ENCODE measurements at regions not wholly inside any gene's neighbourhood (a gene's known extent, or its start where the extent isn't known, plus 50 kb on each side); places are given as distances from the start of the nearest gene placed in this dataset.
"Not testable (repeated sequence)": the region's sequence is repeated elsewhere in the genome, so short reads cannot be mapped to it uniquely, and the experiment has no call there.

GRCh38 chr4:131344761-131345160 is 1804.3 kb upstream of the PCDH10 start:
- Histone ChIP-seq H3K27ac (no peak overlapping the region), H3K27me3 (no peaks in the 10 kb centered on the region), H3K9me3 (no peaks in the 10 kb centered on the region), H3K4me3 (replicated peaks in 1 of 3) (no peak overlapping the region), H3K4me1 (no peaks in the 10 kb centered on the region), H3K36me3 (no peaks in the 10 kb centered on the region)
- no peak for DNase-seq
- 79 to 81% methylated on average over 2 of the region's 2 CpGs for WGBS, 2 donors
- TF ChIP-seq, protein P1, sequence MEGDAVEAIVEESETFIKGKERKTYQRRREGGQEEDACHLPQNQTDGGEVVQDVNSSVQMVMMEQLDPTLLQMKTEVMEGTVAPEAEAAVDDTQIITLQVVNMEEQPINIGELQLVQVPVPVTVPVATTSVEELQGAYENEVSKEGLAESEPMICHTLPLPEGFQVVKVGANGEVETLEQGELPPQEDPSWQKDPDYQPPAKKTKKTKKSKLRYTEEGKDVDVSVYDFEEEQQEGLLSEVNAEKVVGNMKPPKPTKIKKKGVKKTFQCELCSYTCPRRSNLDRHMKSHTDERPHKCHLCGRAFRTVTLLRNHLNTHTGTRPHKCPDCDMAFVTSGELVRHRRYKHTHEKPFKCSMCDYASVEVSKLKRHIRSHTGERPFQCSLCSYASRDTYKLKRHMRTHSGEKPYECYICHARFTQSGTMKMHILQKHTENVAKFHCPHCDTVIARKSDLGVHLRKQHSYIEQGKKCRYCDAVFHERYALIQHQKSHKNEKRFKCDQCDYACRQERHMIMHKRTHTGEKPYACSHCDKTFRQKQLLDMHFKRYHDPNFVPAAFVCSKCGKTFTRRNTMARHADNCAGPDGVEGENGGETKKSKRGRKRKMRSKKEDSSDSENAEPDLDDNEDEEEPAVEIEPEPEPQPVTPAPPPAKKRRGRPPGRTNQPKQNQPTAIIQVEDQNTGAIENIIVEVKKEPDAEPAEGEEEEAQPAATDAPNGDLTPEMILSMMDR (IDR thresholded peaks at IDR 0.05) = no peak
- no peak for TF ChIP-seq POLR2A (IDR thresholded peaks at IDR 0.05)
- intact Hi-C loops (cut with DNase I) = no loop called here

DNA sequence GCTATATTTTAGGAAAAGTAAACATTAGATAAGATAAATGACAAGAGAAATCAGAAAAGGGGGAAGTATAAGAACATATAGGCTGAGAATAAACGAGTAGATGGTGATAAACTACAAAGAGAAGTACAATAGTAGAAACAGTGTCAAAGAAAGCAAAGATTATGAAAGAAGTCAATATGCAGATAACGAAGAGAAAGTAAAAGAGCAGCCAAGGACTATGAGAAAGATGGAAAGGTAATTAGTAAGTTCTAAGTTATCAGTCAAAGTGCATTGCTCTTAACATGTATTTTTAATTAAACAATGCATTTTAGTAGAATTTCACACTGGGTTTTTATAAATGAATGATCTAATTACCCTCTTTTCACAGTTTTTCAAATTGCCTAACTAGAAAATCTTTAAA is 1801.3 kb upstream of the PCDH10 start:
- no peak for TF ChIP-seq POLR2A (IDR thresholded peaks at IDR 0.05)
- TF ChIP-seq, protein P1 (IDR thresholded peaks at IDR 0.05) = no peak
- Histone ChIP-seq H3K27ac (no peak overlapping the region), H3K9me3 (no peaks in the 10 kb centered on the region), H3K27me3 (no peaks in the 10 kb centered on the region), H3K4me3 (replicated peaks in 1 of 3) (no peak overlapping the region), H3K36me3 (no peaks in the 10 kb centered on the region), H3K4me1 (no peaks in the 10 kb centered on the region)
- DNase-seq = no peak
- 72 to 73% methylated on average over 2 of the region's 2 CpGs for WGBS, 2 donors
- intact Hi-C loops (cut with DNase I) = no loop called here

- Histone ChIP-seq H3K27ac (no peak overlapping the region), H3K9me3 (no peaks in the 10 kb centered on the region), H3K4me3 (replicated peaks in 1 of 3) (no peak overlapping the region), H3K36me3 (no peaks in the 10 kb centered on the region), H3K27me3 (no peaks in the 10 kb centered on the region), H3K4me1 (no peaks in the 10 kb centered on the region)
- intact Hi-C loops (cut with DNase I) = no loop called here
- DNase-seq = no peak
- WGBS, 2 donors = 65 to 73% methylated on average over 2 of the region's 2 CpGs
- no peak for TF ChIP-seq POLR2A (IDR thresholded peaks at IDR 0.05)
- TF ChIP-seq, protein P1 (IDR thresholded peaks at IDR 0.05) = no peak
Measured at GRCh38 chr4:131348263-131348662, 1800.8 kb upstream of the PCDH10 start.

GRCh38 chr4:131352371-131352770 is 1796.7 kb upstream of the PCDH10 start:
- 94 to 99% methylated on average over 19 of the region's 19 CpGs for WGBS, 2 donors
- DNase-seq; H3K27ac ChIP-seq; H3K4me1 ChIP-seq; H3K9me3 ChIP-seq; intact Hi-C loops (cut with DNase I); H3K4me3 ChIP-seq (replicated peaks in 1 of 3); H3K36me3 ChIP-seq; H3K27me3 ChIP-seq: not testable (repeated sequence)

GRCh38 chr4:131366714-131367113 is 1782.4 kb upstream of the PCDH10 start:
- TF ChIP-seq POLR2A (IDR thresholded peaks at IDR 0.05) = no peak
- TF ChIP-seq, protein P1 (IDR thresholded peaks at IDR 0.05) = no peak
- H3K27me3 ChIP-seq = no peaks in the 10 kb centered on the region
- no peaks in the 10 kb centered on the region for H3K36me3 ChIP-seq
- H3K9me3 ChIP-seq = no peaks in the 10 kb centered on the region
- WGBS, 2 donors = 80 to 81% methylated on average over 3 of the region's 3 CpGs
- intact Hi-C loops (cut with DNase I) = no loop called here
- no peak overlapping the region for H3K27ac ChIP-seq
- no peak for DNase-seq
- no peak overlapping the region for H3K4me3 ChIP-seq (replicated peaks in 1 of 3)
- no peaks in the 10 kb centered on the region for H3K4me1 ChIP-seq

DNA sequence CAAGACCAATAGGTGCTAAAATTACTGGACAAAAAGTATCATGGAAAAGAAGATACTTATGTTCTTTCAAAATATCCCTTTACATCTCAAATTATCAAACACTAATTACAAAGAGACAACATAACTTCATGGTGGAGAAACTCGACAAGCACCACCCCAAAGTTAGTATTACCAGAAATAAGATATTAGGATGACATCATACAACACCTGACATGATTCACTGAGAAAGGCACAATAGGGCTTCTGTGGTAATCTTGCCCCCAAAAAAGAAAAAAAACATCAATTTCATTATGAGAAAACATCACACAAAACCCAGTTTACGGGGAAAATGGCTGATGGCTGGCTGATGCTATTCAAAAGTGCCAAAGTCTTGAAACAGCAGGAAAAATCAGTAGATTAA is 1781.7 kb upstream of the PCDH10 start:
- H3K27ac ChIP-seq = no peak overlapping the region
- intact Hi-C loops (cut with DNase I) = no loop called here

More for the DNA sequence above, 1781.7 kb upstream of the PCDH10 start:
- Histone ChIP-seq H3K4me3 (replicated peaks in 1 of 3) (no peak overlapping the region), H3K27me3 (no peaks in the 10 kb centered on the region), H3K9me3 (no peaks in the 10 kb centered on the region), H3K4me1 (no peaks in the 10 kb centered on the region), H3K36me3 (no peaks in the 10 kb centered on the region)
- 90 to 92% methylated on average over 2 of the region's 2 CpGs for WGBS, 2 donors
- no peak for DNase-seq
- TF ChIP-seq, protein P1 (IDR thresholded peaks at IDR 0.05) = no peak
- no peak for TF ChIP-seq POLR2A (IDR thresholded peaks at IDR 0.05)
